KBM-7 (cell line): ENCODE measurements at regions not wholly inside any gene's neighbourhood (a gene's known extent, or its start where the extent isn't known, plus 50 kb on each side); places are given as distances from the start of the nearest gene placed in this dataset.
"Not testable (repeated sequence)": the region's sequence is repeated elsewhere in the genome, so short reads cannot be mapped to it uniquely, and the experiment has no call there.

Source experiments
- DNase-seq: peaks from one replicate; pipeline ENCODE4 v3.0.0-alpha.2; 2015
- in situ Hi-C: fragments of 300-500 bp; cut with MboI; formaldehyde crosslinking; loops from 2 replicates; pipeline ENCODE4 v1.14.3; 2020; ENCODE audit warnings: low sequenced_read_pairs, low pct_unique_long_range_greater_than_20kb, mixed read lengths

GRCh38 chr4:154039435-154040343, 250.8 kb upstream of the SFRP2 start:
- no peak for DNase-seq
- in situ Hi-C loops, result no loop called here

GRCh38 chr4:154036856-154037255, 248.0 kb upstream of the SFRP2 start:
- in situ Hi-C loops, result no loop called here
- no peak for DNase-seq

GRCh38 chr4:154035341-154035740, 246.5 kb upstream of the SFRP2 start:
- in situ Hi-C loops, result no loop called here
- no peak for DNase-seq

GRCh38 chr4:154033921-154034320, 245.0 kb upstream of the SFRP2 start:
- in situ Hi-C loops, result no loop called here

GRCh38 chr4:154032914-154033313, 244.0 kb upstream of the SFRP2 start:
- in situ Hi-C loops, result no loop called here
- no peak for DNase-seq

More at GRCh38 chr4:154033921-154034320, 245.0 kb upstream of the SFRP2 start:
- no peak for DNase-seq

GRCh38 chr4:154030746-154031145, 241.9 kb upstream of the SFRP2 start:
- in situ Hi-C loops, result no loop called here
- no peak for DNase-seq

GRCh38 chr4:154030152-154030551, 241.3 kb upstream of the SFRP2 start:
- in situ Hi-C loops, result no loop called here
- DNase-seq, result no peak

GRCh38 chr4:154029171-154029570, 240.3 kb upstream of the SFRP2 start:
- no peak for DNase-seq
- in situ Hi-C loops, result no loop called here

- in situ Hi-C loops, result no loop called here
Observed at GRCh38 chr4:154025110-154025509, 236.2 kb upstream of the SFRP2 start.

GRCh38 chr4:154024097-154024694, 235.3 kb upstream of the SFRP2 start:
- in situ Hi-C loops, result no loop called here
- no peak for DNase-seq

More at GRCh38 chr4:154025110-154025509, 236.2 kb upstream of the SFRP2 start:
- DNase-seq, result no peak

GRCh38 chr4:154023671-154024070, 234.8 kb upstream of the SFRP2 start:
- in situ Hi-C loops, DNase-seq: not testable (repeated sequence)

GRCh38 chr4:154019811-154020210, 230.9 kb upstream of the SFRP2 start:
- DNase-seq, result no peak
- in situ Hi-C loops, result no loop called here

GRCh38 chr4:154018659-154019058, 229.8 kb upstream of the SFRP2 start:
- DNase-seq, result no peak
- in situ Hi-C loops, result no loop called here

- in situ Hi-C loops, result no loop called here
Observed at GRCh38 chr4:154015578-154015977, 226.7 kb upstream of the SFRP2 start.

GRCh38 chr4:154014407-154015321, 225.8 kb upstream of the SFRP2 start:
- no peak for DNase-seq

More at GRCh38 chr4:154015578-154015977, 226.7 kb upstream of the SFRP2 start:
- DNase-seq, result no peak

GRCh38 chr4:154013576-154013975, 224.7 kb upstream of the SFRP2 start:
- in situ Hi-C loops, result no loop called here

More at GRCh38 chr4:154014407-154015321, 225.8 kb upstream of the SFRP2 start:
- in situ Hi-C loops, result no loop called here

GRCh38 chr4:154010371-154010770, 221.5 kb upstream of the SFRP2 start:
- in situ Hi-C loops, result no loop called here
- no peak for DNase-seq

More at GRCh38 chr4:154013576-154013975, 224.7 kb upstream of the SFRP2 start:
- no peak for DNase-seq

GRCh38 chr4:154009788-154010187, 220.9 kb upstream of the SFRP2 start:
- in situ Hi-C loops, result no loop called here
- DNase-seq, result no peak

- in situ Hi-C loops, result no loop called here
- DNase-seq, result no peak
Observed at GRCh38 chr4:154009191-154009590, 220.3 kb upstream of the SFRP2 start.
